CD4-positive, alpha-beta T cell treated with Interferon gamma for 1 hour (primary cell): ENCODE measurements at regions not wholly inside any gene's neighbourhood (a gene's known extent, or its start where the extent isn't known, plus 50 kb on each side); places are given as distances from the start of the nearest gene placed in this dataset.
"Not testable (repeated sequence)": the region's sequence is repeated elsewhere in the genome, so short reads cannot be mapped to it uniquely, and the experiment has no call there.

Experiments used
- DNase-seq: peaks from one replicate; pipeline ENCODE4 v3.0.0-alpha.2; 2020

- no peak for DNase-seq
These were observed 333.4 kb downstream of the BCKDHB start for GRCh38 chr6:80439721-80440470.

GRCh38 chr6:80438772-80439171 is 332.3 kb downstream of the BCKDHB start:
- no peak for DNase-seq

GRCh38 chr6:80437801-80438200 is 331.3 kb downstream of the BCKDHB start:
- DNase-seq = no peak

- no peak for DNase-seq
These were observed 330.8 kb downstream of the BCKDHB start for GRCh38 chr6:80437221-80437620.

- no peak for DNase-seq
These were observed 330.2 kb downstream of the BCKDHB start for GRCh38 chr6:80436663-80437062.

GRCh38 chr6:80435457-80435856 is 329.0 kb downstream of the BCKDHB start:
- DNase-seq = no peak

- no peak for DNase-seq
These were observed 328.4 kb downstream of the BCKDHB start for GRCh38 chr6:80434691-80435350.

GRCh38 chr6:80433673-80434025 is 327.2 kb downstream of the BCKDHB start:
- DNase-seq = no peak

GRCh38 chr6:80433010-80433672 is 326.7 kb downstream of the BCKDHB start:
- no peak for DNase-seq

GRCh38 chr6:80425089-80425823 is 318.8 kb downstream of the BCKDHB start:
- DNase-seq = no peak

- DNase-seq = no peak
These were observed 305.0 kb downstream of the BCKDHB start for GRCh38 chr6:80411486-80411885.

GRCh38 chr6:80407976-80408375 is 301.5 kb downstream of the BCKDHB start:
- not testable (repeated sequence) for DNase-seq

GRCh38 chr6:80404889-80405288 is 298.4 kb downstream of the BCKDHB start:
- DNase-seq = no peak

GRCh38 chr6:80403365-80403764 is 296.9 kb downstream of the BCKDHB start:
- no peak for DNase-seq

GRCh38 chr6:80402266-80402665 is 295.8 kb downstream of the BCKDHB start:
- DNase-seq = no peak
